Amniotic epithelial cell (primary cell): ENCODE measurements at regions not wholly inside any gene's neighbourhood (a gene's known extent, or its start where the extent isn't known, plus 50 kb on each side); places are given as distances from the start of the nearest gene placed in this dataset.

Source experiments
- DNase-seq: peaks from one replicate; pipeline ENCODE4 v3.0.0-alpha.2; 2010; ENCODE audit warnings: low read depth

GRCh38 chrX:8971116-8971515, 62.8 kb downstream of the FAM9B start:
- peak; percentile 69 for DNase-seq

- no peak for DNase-seq
These were observed 64.5 kb downstream of the FAM9B start for GRCh38 chrX:8969378-8969777.

GRCh38 chrX:8967461-8967860, 66.5 kb downstream of the FAM9B start:
- DNase-seq = no peak

GRCh38 chrX:8960957-8961468, 72.9 kb downstream of the FAM9B start:
- DNase-seq = no peak

GRCh38 chrX:8955511-8955910, 78.4 kb downstream of the FAM9B start:
- no peak for DNase-seq

- DNase-seq = no peak
These were observed 87.4 kb downstream of the FAM9B start for GRCh38 chrX:8946563-8946962.

- DNase-seq = no peak
These were observed 94.6 kb downstream of the FAM9B start for GRCh38 chrX:8939322-8939721.

- no peak for DNase-seq
These were observed 106.2 kb downstream of the FAM9B start for GRCh38 chrX:8927701-8928100.

- no peak for DNase-seq
These were observed 106.8 kb downstream of the FAM9B start for GRCh38 chrX:8927066-8927635.

GRCh38 chrX:8921615-8922014, 112.3 kb downstream of the FAM9B start:
- DNase-seq = no peak

GRCh38 chrX:8919801-8920200, 114.1 kb downstream of the FAM9B start:
- DNase-seq = no peak

- no peak for DNase-seq
These were observed 115.5 kb upstream of the FAM9A start for GRCh38 chrX:8916697-8917096.

- no peak for DNase-seq
These were observed 113.5 kb upstream of the FAM9A start for GRCh38 chrX:8914681-8915080.

GRCh38 chrX:8913655-8914409, 112.6 kb upstream of the FAM9A start:
- peak; percentile 87 for DNase-seq

- DNase-seq = no peak
These were observed 106.5 kb upstream of the FAM9A start for GRCh38 chrX:8907688-8908087.

GRCh38 chrX:8906299-8906938, 105.2 kb upstream of the FAM9A start:
- DNase-seq = no peak

GRCh38 chrX:8897259-8897658, 96.1 kb upstream of the FAM9A start:
- no peak for DNase-seq

GRCh38 chrX:8890794-8891193, 89.6 kb upstream of the FAM9A start:
- DNase-seq = no peak

- DNase-seq = no peak
These were observed 85.8 kb upstream of the FAM9A start for GRCh38 chrX:8887004-8887403.

GRCh38 chrX:8879750-8880149, 78.6 kb upstream of the FAM9A start:
- peak; percentile 6 for DNase-seq

GRCh38 chrX:8873956-8874355, 72.8 kb upstream of the FAM9A start:
- no peak for DNase-seq

GRCh38 chrX:8873102-8873501, 71.9 kb upstream of the FAM9A start:
- DNase-seq = no peak

GRCh38 chrX:8870411-8870810, 69.2 kb upstream of the FAM9A start:
- peak; percentile 30 for DNase-seq
